Neuronal stem cell (in vitro differentiated cells): ENCODE measurements at regions not wholly inside any gene's neighbourhood (a gene's known extent, or its start where the extent isn't known, plus 50 kb on each side); places are given as distances from the start of the nearest gene placed in this dataset.
A peak's percentile ranks its signal among the peaks of the same experiment; 100 is the strongest.

Experiments used
- DNase-seq: peaks from one replicate; pipeline ENCODE4 v3.0.0-alpha.2; 2013; ENCODE audit warnings: low spot score
- H2AFZ ChIP-seq: one replicate; pipeline ENCODE4 v1.6.1; 2013; ENCODE audit warnings: mild to moderate bottlenecking, low read length, inconsistent platforms
- H2AK5ac ChIP-seq: 2 replicates; pipeline ENCODE4 v1.6.1; 2013; ENCODE audit warnings: low read depth, mild to moderate bottlenecking, inconsistent platforms, low read length, moderate library complexity, mixed read lengths
- H2BK120ac ChIP-seq: 2 replicates; pipeline ENCODE4 v1.6.1; 2013; ENCODE audit warnings: low read depth, mild to moderate bottlenecking, inconsistent platforms, low read length, moderate library complexity, mixed read lengths
- H2BK12ac ChIP-seq: one replicate; pipeline ENCODE4 v1.6.1; 2013; ENCODE audit warnings: low read length, inconsistent platforms
- H2BK15ac ChIP-seq: 2 replicates; pipeline ENCODE4 v1.6.1; 2013; ENCODE audit warnings: mild to moderate bottlenecking, low read length, inconsistent platforms, mixed read lengths
- H2BK5ac ChIP-seq: one replicate; pipeline ENCODE4 v1.6.1; 2013; ENCODE audit warnings: inconsistent platforms, mild to moderate bottlenecking, low read length, moderate library complexity
- H3K14ac ChIP-seq: one replicate; pipeline ENCODE4 v1.6.1; 2013; ENCODE audit warnings: low read length, inconsistent platforms
- H3K18ac ChIP-seq: 2 replicates; pipeline ENCODE4 v1.6.1; 2013; ENCODE audit warnings: low read length, inconsistent platforms
- H3K23ac ChIP-seq: 2 replicates; pipeline ENCODE4 v1.6.1; 2013; ENCODE audit warnings: low read depth, mild to moderate bottlenecking, mixed read lengths, low read length, inconsistent platforms; ENCODE audit not compliant: poor library complexity
- H3K27ac ChIP-seq: replicated peaks from 3 replicates; pipeline ENCODE4 v1.5.1; 2013; ENCODE audit warnings: low read length, inconsistent platforms
- H3K27me3 ChIP-seq, 3 experiments: 2 replicates each; pipeline ENCODE4 v1.6.1; 2013; ENCODE audit warnings: low read length in 3 of 3, mild to moderate bottlenecking in 2 of 3, inconsistent platforms in 1 of 3, low read depth in 1 of 3, mixed read lengths in 1 of 3, moderate library complexity in 1 of 3; ENCODE audit not compliant: control insufficient read depth in 3 of 3, insufficient read depth in 3 of 3
- H3K36me3 ChIP-seq, 2 donors: replicated peaks in 1 of 2; 2 replicates each; pipeline ENCODE4 v1.6.1; 2013; ENCODE audit warnings: low read length in 2 of 2; ENCODE audit not compliant: control insufficient read depth in 2 of 2, insufficient read depth in 2 of 2
- H3K4ac ChIP-seq: 2 replicates; pipeline ENCODE4 v1.6.1; 2013; ENCODE audit warnings: inconsistent platforms, mild to moderate bottlenecking, low read length, moderate library complexity
- H3K4me1 ChIP-seq, 2 donors: 1 replicate in 1 of 2; 2 replicates in 1 of 2; pipeline ENCODE4 v1.6.1; 2013; ENCODE audit warnings: low read length in 2 of 2, low read depth in 1 of 2; ENCODE audit not compliant: control insufficient read depth in 2 of 2, insufficient read depth in 1 of 2
- H3K4me2 ChIP-seq: one replicate; pipeline ENCODE4 v1.6.1; 2013; ENCODE audit warnings: mild to moderate bottlenecking, low read length, inconsistent platforms; ENCODE audit not compliant: insufficient read depth, poor library complexity, severe bottlenecking
- H3K4me3 ChIP-seq, 2 donors: 2 replicates each; pipeline ENCODE4 v1.5.1; 2013; ENCODE audit warnings: low read length in 2 of 2, mild to moderate bottlenecking in 2 of 2, inconsistent platforms in 1 of 2, moderate library complexity in 1 of 2
- H3K79me1 ChIP-seq: one replicate; pipeline ENCODE4 v1.6.1; 2013; ENCODE audit warnings: low read depth, mild to moderate bottlenecking, inconsistent platforms, low read length, moderate library complexity
- H3K9ac ChIP-seq: one replicate; pipeline ENCODE4 v1.6.1; 2013; ENCODE audit warnings: mild to moderate bottlenecking, low read depth, low read length, inconsistent platforms; ENCODE audit not compliant: poor library complexity
- H3K9me3 ChIP-seq, 2 donors: replicated peaks in 1 of 2; 2 replicates each; pipeline versions ENCODE3 to v1.6.1; 2013; ENCODE audit warnings: low read length in 2 of 2, mild to moderate bottlenecking in 2 of 2, inconsistent platforms in 1 of 2, low read depth in 1 of 2, mixed read lengths in 1 of 2, moderate library complexity in 1 of 2; ENCODE audit not compliant: control insufficient read depth in 2 of 2, insufficient read depth in 1 of 2
- H4K8ac ChIP-seq: one replicate; pipeline ENCODE4 v1.6.1; 2013; ENCODE audit warnings: low read depth, mild to moderate bottlenecking, inconsistent platforms, low read length, moderate library complexity
- H4K91ac ChIP-seq: one replicate; pipeline ENCODE4 v1.6.1; 2013; ENCODE audit warnings: low read length, low read depth, mild to moderate bottlenecking, inconsistent platforms; ENCODE audit not compliant: poor library complexity
- WGBS, 2 donors: extraction: QIAGEN DNeasy Blood & Tissue Kit; methylation state at CpG; one replicate each; pipeline ENCODE4 v1.1.7; 2013; ENCODE audit warnings: missing lambda C conversion rate in 2 of 2, mixed read lengths in 1 of 2; ENCODE audit not compliant: insufficient read length in 2 of 2, insufficient replicate concordance in 1 of 2; ENCODE audit errors: extremely low coverage in 2 of 2; 5-methylcytosine and 5-hydroxymethylcytosine counted together

- Histone ChIP-seq H3K14ac (no peak overlapping the region), H2BK120ac (no peak overlapping the region), H3K36me3 (no peaks in the 10 kb centered on the region), H3K4me1 (peaks cover 6 to 22% of the 10 kb centered on the region in 2 donors), H2BK5ac (no peak overlapping the region), H2BK12ac (no peak overlapping the region), H3K79me1 (no peaks in the 10 kb centered on the region), H2AFZ (no peak overlapping the region), H3K27ac (peak overlapping the region; percentile 61), H2BK15ac (no peak overlapping the region), H2AK5ac (no peak overlapping the region), H3K18ac (no peak overlapping the region), H3K9me3 (no peaks in the 10 kb centered on the region), H4K8ac (no peak overlapping the region), H3K27me3 (no peaks in the 10 kb centered on the region), H3K9ac (no peak overlapping the region), H3K23ac (no peak overlapping the region), H3K4ac (no peak overlapping the region), H4K91ac (no peak overlapping the region), H3K4me2 (no peak overlapping the region), H3K4me3 (no peak overlapping the region)
- WGBS, 2 donors = no CpG with 5 or more reads among the region's 11 CpGs
- DNase-seq = peak; percentile 48
Observed at GRCh38 chr13:91133941-91134802, 213.3 kb upstream of the MIR17HG start.

DNA sequence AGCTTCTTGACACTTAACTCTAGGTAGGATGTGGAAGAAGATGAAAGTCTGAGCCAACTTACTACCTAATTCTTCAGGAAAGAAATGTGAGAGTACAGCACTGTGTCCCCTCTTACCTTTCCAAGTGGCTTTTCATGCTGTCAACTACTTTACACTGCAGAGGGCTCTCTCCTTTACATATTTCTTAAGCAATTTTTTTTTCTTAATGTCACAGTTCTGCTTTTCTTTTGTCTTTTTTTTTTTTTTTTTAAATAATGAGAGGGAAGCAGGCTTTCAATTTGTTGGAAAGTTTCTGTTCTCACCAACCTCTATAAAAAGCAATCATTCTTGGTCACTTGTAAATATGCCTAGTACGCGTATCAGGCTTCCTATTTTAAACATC lies 212.7 kb upstream of the MIR17HG start:
- Histone ChIP-seq H3K79me1 (no peaks in the 10 kb centered on the region), H3K4me1 (peaks cover 6 to 22% of the 10 kb centered on the region in 2 donors), H3K18ac (no peak overlapping the region), H3K27ac (peak overlapping the region; percentile 61), H2AFZ (no peak overlapping the region), H3K27me3 (no peaks in the 10 kb centered on the region), H3K9me3 (no peaks in the 10 kb centered on the region), H3K4me2 (peak overlapping the region; percentile 2), H3K23ac (no peak overlapping the region), H4K91ac (no peak overlapping the region), H2AK5ac (no peak overlapping the region), H3K4ac (no peak overlapping the region), H2BK5ac (no peak overlapping the region), H4K8ac (no peak overlapping the region), H3K14ac (no peak overlapping the region), H3K4me3 (no peak overlapping the region), H3K36me3 (no peaks in the 10 kb centered on the region), H2BK15ac (no peak overlapping the region), H2BK120ac (no peak overlapping the region), H3K9ac (no peak overlapping the region), H2BK12ac (no peak overlapping the region)
- no CpG with 5 or more reads among the region's 2 CpGs for WGBS, 2 donors
- no peak for DNase-seq

DNA sequence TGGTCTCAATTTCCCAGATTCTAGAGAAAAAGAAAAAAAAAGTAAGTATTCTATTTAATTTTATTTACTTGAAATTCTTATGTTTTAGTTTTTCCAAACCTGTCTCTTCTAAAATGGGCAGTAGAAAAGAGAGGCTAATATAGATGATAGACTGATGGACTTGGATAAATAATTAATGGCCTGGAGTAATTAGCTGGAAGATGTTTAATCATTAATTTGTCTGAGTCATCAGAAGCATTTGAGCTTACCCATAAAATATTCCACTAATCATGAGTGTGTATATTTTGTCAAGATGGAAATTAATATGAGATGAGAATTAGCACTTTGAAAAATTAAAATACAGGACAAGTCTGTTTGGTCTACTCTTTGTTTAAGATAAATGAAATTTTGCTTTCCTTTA lies 212.1 kb upstream of the MIR17HG start:
- Histone ChIP-seq H3K4me2 (no peak overlapping the region), H3K18ac (no peak overlapping the region), H3K4me1 (peaks cover 6 to 22% of the 10 kb centered on the region in 2 donors), H2AFZ (no peak overlapping the region), H3K36me3 (no peaks in the 10 kb centered on the region), H3K79me1 (no peaks in the 10 kb centered on the region), H2BK12ac (no peak overlapping the region), H2BK120ac (no peak overlapping the region), H2BK5ac (no peak overlapping the region), H3K4ac (no peak overlapping the region), H3K14ac (no peak overlapping the region), H3K23ac (no peak overlapping the region), H3K27ac (no peak overlapping the region), H3K9ac (no peak overlapping the region), H2BK15ac (no peak overlapping the region), H3K4me3 (no peak overlapping the region), H3K9me3 (no peaks in the 10 kb centered on the region), H4K91ac (no peak overlapping the region), H2AK5ac (no peak overlapping the region), H4K8ac (no peak overlapping the region), H3K27me3 (no peaks in the 10 kb centered on the region)
- DNase-seq = no peak

DNA sequence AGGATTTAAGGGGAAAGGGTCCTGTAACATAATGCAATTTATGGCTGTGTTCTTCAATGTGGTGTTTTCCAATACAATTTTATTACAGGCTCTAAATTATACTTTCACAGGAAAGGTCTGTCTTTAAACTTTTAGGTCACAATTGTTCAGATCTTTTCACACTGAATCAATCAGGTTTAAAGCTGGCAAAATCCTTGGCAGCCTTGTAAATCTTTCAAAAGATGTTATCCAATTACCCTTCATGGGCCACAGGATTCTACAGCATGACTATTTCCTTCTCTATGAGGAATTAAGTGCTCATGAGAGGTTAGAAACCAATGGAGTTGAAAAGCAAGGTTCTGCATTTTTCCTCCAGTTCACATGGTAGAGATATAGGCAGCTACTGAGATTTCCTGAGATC lies 211.5 kb upstream of the MIR17HG start:
- no peak overlapping the region for H2BK5ac ChIP-seq
- peak overlapping the region; percentile 65 for H3K27ac ChIP-seq
- H2AK5ac ChIP-seq = no peak overlapping the region
- no peak overlapping the region for H3K4me3 ChIP-seq
- H3K9me3 ChIP-seq = peaks cover 0 to 3% of the 10 kb centered on the region in 2 donors
- peaks cover 6 to 22% of the 10 kb centered on the region in 2 donors for H3K4me1 ChIP-seq
- no peak overlapping the region for H2BK120ac ChIP-seq
- DNase-seq = no peak
- no peak overlapping the region for H3K23ac ChIP-seq
- no peaks in the 10 kb centered on the region for H3K36me3 ChIP-seq
- no peak overlapping the region for H2BK15ac ChIP-seq
- H3K4ac ChIP-seq = no peak overlapping the region
- no peak overlapping the region for H3K9ac ChIP-seq
- H2BK12ac ChIP-seq = no peak overlapping the region
- H3K4me2 ChIP-seq = no peak overlapping the region
- no peaks in the 10 kb centered on the region for H3K79me1 ChIP-seq
- peak overlapping the region; percentile 53 for H2AFZ ChIP-seq
- no peak overlapping the region for H4K91ac ChIP-seq
- no peaks in the 10 kb centered on the region for H3K27me3 ChIP-seq
- no peak overlapping the region for H3K18ac ChIP-seq
- no peak overlapping the region for H4K8ac ChIP-seq
- no peak overlapping the region for H3K14ac ChIP-seq
